ENCODE measurements at regions not wholly inside any gene's neighbourhood (a gene's known extent, or its start where the extent isn't known, plus 50 kb on each side); places are given as distances from the start of the nearest gene placed in this dataset.

GRCh38 chr20:57999465-58000111 lies 228.9 kb downstream of the ANKRD60 start:
- H3K4me1 ChIP-seq (ENCODE audit: control insufficient read depth in 5 of 5, insufficient read depth in 5 of 5, low read length in 5 of 5): peaks cover 5 to 55% (median 28%) of the 10 kb centered on the region in 5 donors
- H3K4me3 ChIP-seq (ENCODE audit: low read depth in 1 of 5, low read length in 5 of 5): peak overlapping the region; percentile 24 to 46 (median 32)
- no peak overlapping the region for H3K27ac ChIP-seq (ENCODE audit: low read depth, low read length)
- H3K9me3 ChIP-seq (ENCODE audit: control insufficient read depth in 5 of 5, low read length in 5 of 5): no peaks in the 10 kb centered on the region
- H3K36me3 ChIP-seq (ENCODE audit: control insufficient read depth in 5 of 5, insufficient read depth in 5 of 5, low read length in 5 of 5): no peaks in the 10 kb centered on the region
- H3K27me3 ChIP-seq (ENCODE audit: control insufficient read depth in 5 of 5, insufficient read depth in 4 of 5, low read length in 5 of 5): no peaks in the 10 kb centered on the region
- H3K9ac ChIP-seq (ENCODE audit: low read length in 5 of 5): peak overlapping the region in 1 of 5 donors; percentile 27

- peaks cover 5 to 55% (median 28%) of the 10 kb centered on the region in 5 donors for H3K4me1 ChIP-seq (ENCODE audit: control insufficient read depth in 5 of 5, insufficient read depth in 5 of 5, low read length in 5 of 5)
- H3K27ac ChIP-seq (ENCODE audit: low read depth, low read length): no peak overlapping the region
- no peaks in the 10 kb centered on the region for H3K27me3 ChIP-seq (ENCODE audit: control insufficient read depth in 5 of 5, insufficient read depth in 4 of 5, low read length in 5 of 5)
- peak overlapping the region; percentile 24 to 46 (median 32) for H3K4me3 ChIP-seq (ENCODE audit: low read depth in 1 of 5, low read length in 5 of 5)
- H3K9me3 ChIP-seq (ENCODE audit: control insufficient read depth in 5 of 5, low read length in 5 of 5): no peaks in the 10 kb centered on the region
- H3K9ac ChIP-seq (ENCODE audit: low read length in 5 of 5): peak overlapping the region in 2 of 5 donors; percentile 1 to 27
- no peaks in the 10 kb centered on the region for H3K36me3 ChIP-seq (ENCODE audit: control insufficient read depth in 5 of 5, insufficient read depth in 5 of 5, low read length in 5 of 5)
Measured at GRCh38 chr20:57998981-57999464, 229.4 kb downstream of the ANKRD60 start.

- peaks cover 5 to 55% (median 28%) of the 10 kb centered on the region in 5 donors for H3K4me1 ChIP-seq (ENCODE audit: control insufficient read depth in 5 of 5, insufficient read depth in 5 of 5, low read length in 5 of 5)
- no peak overlapping the region for H3K4me3 ChIP-seq (ENCODE audit: low read depth in 1 of 5, low read length in 5 of 5)
Measured at GRCh38 chr20:57998276-57998675, 230.2 kb downstream of the ANKRD60 start.

GRCh38 chr20:57996936-57997890 lies 231.2 kb downstream of the ANKRD60 start:
- H3K4me3 ChIP-seq (ENCODE audit: low read depth in 1 of 5, low read length in 5 of 5): no peak overlapping the region
- no peaks in the 10 kb centered on the region for H3K27me3 ChIP-seq (ENCODE audit: control insufficient read depth in 5 of 5, insufficient read depth in 4 of 5, low read length in 5 of 5)
- H3K4me1 ChIP-seq (ENCODE audit: control insufficient read depth in 5 of 5, insufficient read depth in 5 of 5, low read length in 5 of 5): peaks cover 5 to 55% (median 28%) of the 10 kb centered on the region in 5 donors
- H3K27ac ChIP-seq (ENCODE audit: low read depth, low read length): no peak overlapping the region
- H3K36me3 ChIP-seq (ENCODE audit: control insufficient read depth in 5 of 5, insufficient read depth in 5 of 5, low read length in 5 of 5): no peaks in the 10 kb centered on the region
- no peaks in the 10 kb centered on the region for H3K9me3 ChIP-seq (ENCODE audit: control insufficient read depth in 5 of 5, low read length in 5 of 5)
- H3K9ac ChIP-seq (ENCODE audit: low read length in 5 of 5): no peak overlapping the region

More at GRCh38 chr20:57998276-57998675, 230.2 kb downstream of the ANKRD60 start:
- Histone ChIP-seq H3K9me3 (ENCODE audit: control insufficient read depth in 5 of 5, low read length in 5 of 5) (no peaks in the 10 kb centered on the region), H3K9ac (ENCODE audit: low read length in 5 of 5) (no peak overlapping the region), H3K36me3 (ENCODE audit: control insufficient read depth in 5 of 5, insufficient read depth in 5 of 5, low read length in 5 of 5) (no peaks in the 10 kb centered on the region), H3K27me3 (ENCODE audit: control insufficient read depth in 5 of 5, insufficient read depth in 4 of 5, low read length in 5 of 5) (no peaks in the 10 kb centered on the region), H3K27ac (ENCODE audit: low read depth, low read length) (no peak overlapping the region)

- Histone ChIP-seq H3K4me3 (ENCODE audit: low read depth in 1 of 5, low read length in 5 of 5) (no peak overlapping the region), H3K9me3 (ENCODE audit: control insufficient read depth in 5 of 5, low read length in 5 of 5) (no peaks in the 10 kb centered on the region), H3K36me3 (ENCODE audit: control insufficient read depth in 5 of 5, insufficient read depth in 5 of 5, low read length in 5 of 5) (no peaks in the 10 kb centered on the region), H3K4me1 (ENCODE audit: control insufficient read depth in 5 of 5, insufficient read depth in 5 of 5, low read length in 5 of 5) (peaks cover 4 to 51% (median 24%) of the 10 kb centered on the region in 5 donors), H3K9ac (ENCODE audit: low read length in 5 of 5) (no peak overlapping the region), H3K27ac (ENCODE audit: low read depth, low read length) (no peak overlapping the region), H3K27me3 (ENCODE audit: control insufficient read depth in 5 of 5, insufficient read depth in 4 of 5, low read length in 5 of 5) (no peaks in the 10 kb centered on the region)
Measured at GRCh38 chr20:57996465-57996864, 232.0 kb downstream of the ANKRD60 start.

GRCh38 chr20:57995381-57995977 lies 233.0 kb downstream of the ANKRD60 start:
- Histone ChIP-seq H3K4me3 (ENCODE audit: low read depth in 1 of 5, low read length in 5 of 5) (no peak overlapping the region), H3K9ac (ENCODE audit: low read length in 5 of 5) (no peak overlapping the region), H3K4me1 (ENCODE audit: control insufficient read depth in 5 of 5, insufficient read depth in 5 of 5, low read length in 5 of 5) (peaks cover 3 to 53% (median 24%) of the 10 kb centered on the region in 5 donors), H3K27ac (ENCODE audit: low read depth, low read length) (no peak overlapping the region), H3K9me3 (ENCODE audit: control insufficient read depth in 5 of 5, low read length in 5 of 5) (no peaks in the 10 kb centered on the region), H3K27me3 (ENCODE audit: control insufficient read depth in 5 of 5, insufficient read depth in 4 of 5, low read length in 5 of 5) (no peaks in the 10 kb centered on the region), H3K36me3 (ENCODE audit: control insufficient read depth in 5 of 5, insufficient read depth in 5 of 5, low read length in 5 of 5) (no peaks in the 10 kb centered on the region)

GRCh38 chr20:57993716-57994431 lies 234.6 kb downstream of the ANKRD60 start:
- Histone ChIP-seq H3K27me3 (ENCODE audit: control insufficient read depth in 5 of 5, insufficient read depth in 4 of 5, low read length in 5 of 5) (no peaks in the 10 kb centered on the region), H3K4me3 (ENCODE audit: low read depth in 1 of 5, low read length in 5 of 5) (no peak overlapping the region), H3K36me3 (ENCODE audit: control insufficient read depth in 5 of 5, insufficient read depth in 5 of 5, low read length in 5 of 5) (no peaks in the 10 kb centered on the region), H3K9ac (ENCODE audit: low read length in 5 of 5) (no peak overlapping the region), H3K4me1 (ENCODE audit: control insufficient read depth in 5 of 5, insufficient read depth in 5 of 5, low read length in 5 of 5) (peaks cover 3 to 49% (median 18%) of the 10 kb centered on the region in 5 donors), H3K27ac (ENCODE audit: low read depth, low read length) (no peak overlapping the region), H3K9me3 (ENCODE audit: control insufficient read depth in 5 of 5, low read length in 5 of 5) (no peaks in the 10 kb centered on the region)

- Histone ChIP-seq H3K4me1 (ENCODE audit: control insufficient read depth in 5 of 5, insufficient read depth in 5 of 5, low read length in 5 of 5) (peaks cover 3 to 34% (median 15%) of the 10 kb centered on the region in 5 donors), H3K36me3 (ENCODE audit: control insufficient read depth in 5 of 5, insufficient read depth in 5 of 5, low read length in 5 of 5) (no peaks in the 10 kb centered on the region), H3K9ac (ENCODE audit: low read length in 5 of 5) (no peak overlapping the region), H3K27me3 (ENCODE audit: control insufficient read depth in 5 of 5, insufficient read depth in 4 of 5, low read length in 5 of 5) (peaks cover 0 to 3% (median 0%) of the 10 kb centered on the region in 5 donors), H3K9me3 (ENCODE audit: control insufficient read depth in 5 of 5, low read length in 5 of 5) (no peaks in the 10 kb centered on the region), H3K27ac (ENCODE audit: low read depth, low read length) (no peak overlapping the region), H3K4me3 (ENCODE audit: low read depth in 1 of 5, low read length in 5 of 5) (no peak overlapping the region)
Measured at GRCh38 chr20:57991211-57991881, 237.1 kb downstream of the ANKRD60 start.

GRCh38 chr20:57990396-57990987 lies 238.0 kb downstream of the ANKRD60 start:
- H3K4me3 ChIP-seq (ENCODE audit: low read depth in 1 of 5, low read length in 5 of 5): no peak overlapping the region
- H3K27me3 ChIP-seq (ENCODE audit: control insufficient read depth in 5 of 5, insufficient read depth in 4 of 5, low read length in 5 of 5): peaks cover 0 to 3% (median 0%) of the 10 kb centered on the region in 5 donors
- no peaks in the 10 kb centered on the region for H3K36me3 ChIP-seq (ENCODE audit: control insufficient read depth in 5 of 5, insufficient read depth in 5 of 5, low read length in 5 of 5)
- peaks cover 3 to 26% (median 13%) of the 10 kb centered on the region in 5 donors for H3K4me1 ChIP-seq (ENCODE audit: control insufficient read depth in 5 of 5, insufficient read depth in 5 of 5, low read length in 5 of 5)
- no peak overlapping the region for H3K9ac ChIP-seq (ENCODE audit: low read length in 5 of 5)
- H3K9me3 ChIP-seq (ENCODE audit: control insufficient read depth in 5 of 5, low read length in 5 of 5): no peaks in the 10 kb centered on the region
- H3K27ac ChIP-seq (ENCODE audit: low read depth, low read length): no peak overlapping the region

Measured in subcutaneous abdominal adipose tissue (tissue), 5 donors.